ENCODE measurements at regions not wholly inside any gene's neighbourhood (a gene's known extent, or its start where the extent isn't known, plus 50 kb on each side); places are given as distances from the start of the nearest gene placed in this dataset.

- 92 to 100% (median 96%) methylated on average over 1 of the region's 1 CpG for WGBS, 3 donors
- Histone ChIP-seq H3K4me3 (no peak overlapping the region), H3K4me1 (ENCODE audit: insufficient read depth) (no peaks in the 10 kb centered on the region), H3K9me3 (no peaks in the 10 kb centered on the region), H3K27ac (no peak overlapping the region), H3K36me3 (no peaks in the 10 kb centered on the region), H3K27me3 (no peaks in the 10 kb centered on the region)
- TF ChIP-seq EP300 (IDR thresholded peaks at IDR 0.05): no peak
- TF ChIP-seq CTCF (IDR thresholded peaks at IDR 0.05): no peak
- no peak for TF ChIP-seq POLR2A (IDR thresholded peaks at IDR 0.05)
- no peak for DNase-seq
- intact Hi-C loops (cut with DNase I): no loop called here
Observed at GRCh38 chr20:40579701-40580100, 109.3 kb downstream of the MAFB start.

- TF ChIP-seq EP300 (IDR thresholded peaks at IDR 0.05) (no peak), POLR2A (IDR thresholded peaks at IDR 0.05) (no peak), CTCF (IDR thresholded peaks at IDR 0.05) (no peak)
- no peaks in the 10 kb centered on the region for H3K27me3 ChIP-seq
Observed at GRCh38 chr20:40578961-40579360, 110.1 kb downstream of the MAFB start.

GRCh38 chr20:40575851-40576250 lies 113.2 kb downstream of the MAFB start:
- no peak for DNase-seq
- Histone ChIP-seq H3K27me3 (no peaks in the 10 kb centered on the region), H3K27ac (no peak overlapping the region), H3K4me1 (ENCODE audit: insufficient read depth) (no peaks in the 10 kb centered on the region), H3K36me3 (no peaks in the 10 kb centered on the region), H3K4me3 (no peak overlapping the region), H3K9me3 (no peaks in the 10 kb centered on the region)
- no peak for TF ChIP-seq EP300 (IDR thresholded peaks at IDR 0.05)
- TF ChIP-seq POLR2A (IDR thresholded peaks at IDR 0.05): no peak
- TF ChIP-seq CTCF (IDR thresholded peaks at IDR 0.05): no peak
- intact Hi-C loops (cut with DNase I): no loop called here
- WGBS, 3 donors: 51 to 69% (median 54%) methylated on average over 4 of the region's 4 CpGs

More at GRCh38 chr20:40578961-40579360, 110.1 kb downstream of the MAFB start:
- H3K36me3 ChIP-seq: no peaks in the 10 kb centered on the region
- no peak for DNase-seq
- no peak overlapping the region for H3K27ac ChIP-seq
- H3K9me3 ChIP-seq: no peaks in the 10 kb centered on the region
- no peaks in the 10 kb centered on the region for H3K4me1 ChIP-seq (ENCODE audit: insufficient read depth)
- intact Hi-C loops (cut with DNase I): no loop called here
- 49 to 64% (median 54%) methylated on average over 4 of the region's 4 CpGs for whole genome bisulfite sequencing, 3 donors
- H3K4me3 ChIP-seq: no peak overlapping the region

- Histone ChIP-seq H3K4me3 (no peak overlapping the region), H3K27ac (no peak overlapping the region), H3K9me3 (no peaks in the 10 kb centered on the region), H3K36me3 (no peaks in the 10 kb centered on the region), H3K4me1 (ENCODE audit: insufficient read depth) (no peaks in the 10 kb centered on the region), H3K27me3 (no peaks in the 10 kb centered on the region)
- intact Hi-C loops (cut with DNase I): no loop called here
- DNase-seq: no peak
- TF ChIP-seq POLR2A (IDR thresholded peaks at IDR 0.05) (no peak), EP300 (IDR thresholded peaks at IDR 0.05) (no peak)
- WGBS, 3 donors: 64 to 78% (median 72%) methylated on average over 1 of the region's 1 CpG
Observed at GRCh38 chr20:40572251-40572650, 116.8 kb downstream of the MAFB start.

DNA sequence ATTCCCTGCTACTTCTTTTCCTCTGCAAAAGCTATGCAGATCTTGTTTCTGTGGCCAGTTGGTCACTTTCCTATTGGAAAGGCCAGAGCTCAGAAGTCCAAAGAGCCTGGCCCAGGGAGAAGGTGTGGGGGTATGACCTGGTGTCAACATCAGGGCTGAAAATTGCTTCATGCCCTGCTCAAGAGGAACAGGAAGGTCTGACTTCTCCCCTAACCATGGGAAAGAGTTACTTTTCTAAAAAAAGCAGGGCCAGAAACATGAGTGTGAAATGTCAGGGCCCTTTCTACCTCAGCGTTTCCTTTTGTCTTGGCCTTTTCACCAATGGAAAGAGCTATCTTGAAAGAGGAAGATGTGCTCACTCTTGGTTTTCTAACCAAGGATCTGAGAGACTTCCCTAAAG lies 117.4 kb downstream of the MAFB start:
- H3K36me3 ChIP-seq: no peaks in the 10 kb centered on the region
- TF ChIP-seq POLR2A (IDR thresholded peaks at IDR 0.05): no peak
- no peak for TF ChIP-seq EP300 (IDR thresholded peaks at IDR 0.05)
- TF ChIP-seq CTCF (IDR thresholded peaks at IDR 0.05): no peak
- whole genome bisulfite sequencing, 3 donors: 86 to 88% (median 87%) methylated on average over 1 of the region's 1 CpG
- no peak for DNase-seq
- H3K27ac ChIP-seq: no peak overlapping the region
- no peaks in the 10 kb centered on the region for H3K4me1 ChIP-seq (ENCODE audit: insufficient read depth)
- H3K9me3 ChIP-seq: no peaks in the 10 kb centered on the region
- no peak overlapping the region for H3K4me3 ChIP-seq
- no peaks in the 10 kb centered on the region for H3K27me3 ChIP-seq
- intact Hi-C loops (cut with DNase I): no loop called here

Data from ovary (tissue), 7 donors.